IMR-90 (cell line): ENCODE measurements at regions not wholly inside any gene's neighbourhood (a gene's known extent, or its start where the extent isn't known, plus 50 kb on each side); places are given as distances from the start of the nearest gene placed in this dataset.

Experiments used
- ATAC-seq: fragments of 200-7000 bp; cut with Tn5 transposase; 2 replicates; pipeline ENCODE4 v1.9.1; 2020; ENCODE audit warnings: low read depth, mild to moderate bottlenecking, moderate library complexity
- BruUV-seq: library from RNA; stranded (reverse); fragments of 400-500 nt; replicated peaks from 2 replicates; lab custom pipeline; 2021; lab: Mats Ljungman, UMichigan
- CTCF ChIA-PET: fragments of 300-600 bp; formaldehyde crosslinking; extraction: SDS; loops from one replicate; lab custom pipeline; 2021; ENCODE audit warnings: antibody characterized with exemption; lab: Yijun Ruan, JAX
- POLR2A ChIA-PET: fragments of 300-600 bp; sonication (Branson Sonifier 250); formaldehyde crosslinking; loops from one replicate; lab custom pipeline; 2022; ENCODE audit warnings: antibody characterized with exemption; ENCODE audit not compliant: unreplicated experiment; lab: Charles Lee
- DNase-seq: peaks from one replicate; pipeline ENCODE4 v3.0.0; 2013
- H2AFZ ChIP-seq: replicated peaks from 2 replicates; pipeline ENCODE3; 2013; ENCODE audit warnings: low read length, mild to moderate bottlenecking; ENCODE audit not compliant: poor library complexity
- H2AK5ac ChIP-seq: 2 replicates; pipeline ENCODE4 v1.6.1; 2013; ENCODE audit warnings: low read depth, low read length, inconsistent platforms
- H2AK9ac ChIP-seq: replicated peaks from 2 replicates; pipeline ENCODE3; 2013; ENCODE audit warnings: mild to moderate bottlenecking, low read depth, low read length, moderate library complexity; ENCODE audit not compliant: poor library complexity
- H2BK120ac ChIP-seq: 2 replicates; pipeline ENCODE4 v1.6.1; 2013; ENCODE audit warnings: low read depth, low read length, inconsistent platforms
- H2BK15ac ChIP-seq: 3 replicates; pipeline ENCODE4 v1.6.1; 2013; ENCODE audit warnings: low read depth, low read length, inconsistent platforms
- H2BK20ac ChIP-seq: 2 replicates; pipeline ENCODE4 v1.6.1; 2013; ENCODE audit warnings: low read depth, mild to moderate bottlenecking, inconsistent platforms, low read length, moderate library complexity
- H2BK5ac ChIP-seq: 2 replicates; pipeline ENCODE4 v1.6.1; 2013; ENCODE audit warnings: mild to moderate bottlenecking, low read depth, low read length, inconsistent platforms; ENCODE audit not compliant: poor library complexity, severe bottlenecking
- H3K14ac ChIP-seq: replicated peaks from 2 replicates; pipeline ENCODE4 v1.6.1; 2013; ENCODE audit warnings: low read depth, low read length, inconsistent platforms
- H3K18ac ChIP-seq: 2 replicates; pipeline ENCODE4 v1.6.1; 2013; ENCODE audit warnings: low read depth, low read length, control low read depth
- H3K23ac ChIP-seq: 2 replicates; pipeline ENCODE4 v1.6.1; 2013; ENCODE audit warnings: low read depth, low read length, inconsistent platforms
- H3K27ac ChIP-seq: 2 replicates; pipeline ENCODE4 v1.5.1; 2013; ENCODE audit warnings: mild to moderate bottlenecking, control low read depth, low read length; ENCODE audit not compliant: insufficient read depth
- H3K27me3 ChIP-seq: 2 replicates; pipeline ENCODE4 v1.6.1; 2013; ENCODE audit warnings: low read length; ENCODE audit not compliant: control insufficient read depth, insufficient read depth
- H3K36me3 ChIP-seq: 2 replicates; pipeline ENCODE4 v1.6.1; 2013; ENCODE audit warnings: low read length, mixed read lengths; ENCODE audit not compliant: control insufficient read depth, insufficient read depth
- H3K4ac ChIP-seq: 2 replicates; pipeline ENCODE4 v1.6.1; 2013; ENCODE audit warnings: low read depth, low read length, inconsistent platforms
- H3K4me1 ChIP-seq: 2 replicates; pipeline ENCODE4 v1.6.1; 2013; ENCODE audit warnings: low read length, mixed read lengths; ENCODE audit not compliant: control insufficient read depth, insufficient read depth
- H3K4me2 ChIP-seq: 2 replicates; pipeline ENCODE4 v1.6.1; 2013; ENCODE audit warnings: low read depth, mild to moderate bottlenecking, control low read depth, low read length, moderate library complexity
- H3K4me3 ChIP-seq: 2 replicates; pipeline ENCODE4 v1.5.1; 2013; ENCODE audit warnings: low read depth, mild to moderate bottlenecking, control low read depth, low read length, moderate library complexity; ENCODE audit not compliant: insufficient read depth
- H3K56ac ChIP-seq: 2 replicates; pipeline ENCODE4 v1.6.1; 2013; ENCODE audit warnings: low read length, inconsistent platforms; ENCODE audit not compliant: insufficient read depth; ENCODE audit errors: extremely low read depth
- H3K79me1 ChIP-seq, 2 experiments: 2 replicates each; pipeline ENCODE4 v1.6.1; 2013; ENCODE audit warnings: low read length in 2 of 2, inconsistent platforms in 1 of 2, low read depth in 1 of 2
- H3K9ac ChIP-seq: 2 replicates; pipeline ENCODE4 v1.6.1; 2013; ENCODE audit warnings: low read depth, low read length, control low read depth
- H3K9me1 ChIP-seq: 2 replicates; pipeline ENCODE4 v1.6.1; 2013; ENCODE audit warnings: low read length, inconsistent platforms; ENCODE audit not compliant: insufficient read depth
- H3K9me3 ChIP-seq: 2 replicates; pipeline ENCODE4 v1.6.1; 2013; ENCODE audit warnings: low read length; ENCODE audit not compliant: control insufficient read depth, insufficient read depth
- H4K20me1 ChIP-seq: 2 replicates; pipeline ENCODE4 v1.6.1; 2013; ENCODE audit warnings: low read length, inconsistent platforms; ENCODE audit not compliant: insufficient read depth
- H4K5ac ChIP-seq: 2 replicates; pipeline ENCODE4 v1.6.1; 2013; ENCODE audit warnings: mild to moderate bottlenecking, low read depth, low read length, control low read depth
- H4K8ac ChIP-seq, 2 experiments: 2 replicates each; pipeline ENCODE4 v1.6.1; 2013; ENCODE audit warnings: low read depth in 2 of 2, low read length in 2 of 2, control low read depth in 1 of 2, inconsistent platforms in 1 of 2
- H4K91ac ChIP-seq: 2 replicates; pipeline ENCODE4 v1.6.1; 2013; ENCODE audit warnings: low read depth, low read length, inconsistent platforms; ENCODE audit not compliant: insufficient read depth
- BHLHE40 ChIP-seq: fragments of 150-350 bp; IDR thresholded peaks from 2 replicates; pipeline ENCODE4 v1.6.1; 2016; ENCODE audit warnings: mild to moderate bottlenecking, low read depth, low read length
- CEBPB ChIP-seq: IDR thresholded peaks from 2 replicates; pipeline ENCODE4 v1.6.1; 2012; ENCODE audit warnings: low read depth, low read length, improper control_type of control experiment
- POLR2A ChIP-seq: IDR thresholded peaks from 2 replicates; pipeline ENCODE4 v1.6.1; 2012; ENCODE audit warnings: mild to moderate bottlenecking, low read depth, low read length
- RCOR1 ChIP-seq: IDR thresholded peaks from 2 replicates; pipeline ENCODE4 v1.6.1; 2012; ENCODE audit warnings: mild to moderate bottlenecking, low read length, improper control_type of control experiment; ENCODE audit not compliant: insufficient replicate concordance
- RFX5 ChIP-seq: IDR thresholded peaks from 2 replicates; pipeline ENCODE4 v1.8.0; 2012; ENCODE audit warnings: low read depth, mild to moderate bottlenecking, low read length, moderate library complexity
- SMC3 ChIP-seq: fragments of 150-350 bp; IDR thresholded peaks from 2 replicates; pipeline ENCODE4 v1.6.1; 2016; ENCODE audit warnings: low read depth, mild to moderate bottlenecking, antibody characterized with exemption, low read length, moderate library complexity
- WGBS, 2 experiments: methylation state at CpG; one replicate each; pipeline versions ENCODE4 v1.1.5 to v1.1.7; 2013; ENCODE audit warnings: missing lambda C conversion rate in 2 of 2; ENCODE audit not compliant: insufficient read length in 1 of 2; ENCODE audit errors: extremely low coverage in 2 of 2; 5-methylcytosine and 5-hydroxymethylcytosine counted together
- dilution Hi-C: fragments of 300-500 bp; cut with HindIII; formaldehyde crosslinking; loops from one replicate; pipeline ENCODE4 v1.14.3; 2018; ENCODE audit warnings: low sequenced_read_pairs; ENCODE audit not compliant: unreplicated experiment
- in situ Hi-C: fragments of 300-500 bp; cut with MboI; formaldehyde crosslinking; loops from 3 replicates; pipeline ENCODE4 v1.14.3; 2019; ENCODE audit warnings: low sequenced_read_pairs, inconsistent platforms, mixed read lengths
- intact Hi-C: fragments of 100-400 bp; cut with micrococcal nuclease; formaldehyde crosslinking; loops from 2 replicates; pipeline ENCODE4 v1.10.0; 2022
- TF ChIP-seq, protein P1 (sequence below): fragments of 150-350 bp; IDR thresholded peaks from 2 replicates; pipeline ENCODE4 v1.6.1; 2017; ENCODE audit warnings: mild to moderate bottlenecking, antibody characterized with exemption, low read length, low read depth

DNA sequence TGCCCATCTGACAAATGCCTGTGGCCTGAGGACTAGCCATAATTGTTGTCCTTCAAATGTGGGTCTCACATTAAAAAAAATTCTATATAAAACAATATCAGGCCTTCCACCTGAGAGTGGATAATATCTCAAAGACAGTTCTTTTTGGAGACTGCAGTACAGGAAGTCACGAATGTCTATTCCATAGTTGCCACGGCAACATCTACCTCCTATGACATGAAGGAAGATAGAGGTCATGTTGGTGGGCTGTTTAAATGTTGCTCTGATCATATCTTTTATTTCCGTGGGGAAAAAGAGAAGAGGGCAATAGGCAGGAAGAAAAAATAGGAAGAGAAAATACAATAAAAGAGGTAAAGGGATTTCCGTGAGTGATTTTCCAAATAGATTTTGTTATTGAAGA is 151.8 kb downstream of the ARL6IP6 start:
- H2BK120ac ChIP-seq = no peak overlapping the region
- no peak overlapping the region for H2BK5ac ChIP-seq
- no peaks in the 10 kb centered on the region for H4K20me1 ChIP-seq
- no peaks in the 10 kb centered on the region for H3K9me3 ChIP-seq
- no peaks in the 10 kb centered on the region for H3K27me3 ChIP-seq
- H3K4ac ChIP-seq = no peak overlapping the region
- H3K79me1 ChIP-seq = no peaks in the 10 kb centered on the region
- H3K56ac ChIP-seq = no peak overlapping the region
- H3K4me1 ChIP-seq = no peaks in the 10 kb centered on the region
- H3K4me3 ChIP-seq = no peak overlapping the region
- no peak overlapping the region for H4K8ac ChIP-seq
- H3K23ac ChIP-seq = no peak overlapping the region
- DNase-seq (no peak), ATAC-seq (no peak)
- no peak overlapping the region for H2AK5ac ChIP-seq
- no peak overlapping the region for H2BK15ac ChIP-seq
- no peaks in the 10 kb centered on the region for H3K9me1 ChIP-seq
- H4K91ac ChIP-seq = no peak overlapping the region
- H3K27ac ChIP-seq = no peak overlapping the region
- dilution Hi-C loops (no loop called here), intact Hi-C loops (no loop called here), in situ Hi-C loops (no loop called here)
- no peak overlapping the region for H2AFZ ChIP-seq
- 73% methylated on average over 2 of the region's 4 CpGs; no CpG with 5 or more reads in 1 of the 2 experiments for WGBS, 2 experiments
- no peak overlapping the region for H3K14ac ChIP-seq
- H3K4me2 ChIP-seq = no peak overlapping the region
- H4K5ac ChIP-seq = no peak overlapping the region
- H3K36me3 ChIP-seq = no peaks in the 10 kb centered on the region
- no peak overlapping the region for H2AK9ac ChIP-seq
- ChIA-PET POLR2A (no interaction called here), CTCF (no interaction called here)
- H3K18ac ChIP-seq = no peak overlapping the region
- TF ChIP-seq CEBPB = no peak
- TF ChIP-seq RCOR1 = no peak
- no peak for TF ChIP-seq RFX5
- TF ChIP-seq POLR2A = no peak
- TF ChIP-seq SMC3 = no peak
- no peak for TF ChIP-seq BHLHE40
- TF ChIP-seq, protein P1, sequence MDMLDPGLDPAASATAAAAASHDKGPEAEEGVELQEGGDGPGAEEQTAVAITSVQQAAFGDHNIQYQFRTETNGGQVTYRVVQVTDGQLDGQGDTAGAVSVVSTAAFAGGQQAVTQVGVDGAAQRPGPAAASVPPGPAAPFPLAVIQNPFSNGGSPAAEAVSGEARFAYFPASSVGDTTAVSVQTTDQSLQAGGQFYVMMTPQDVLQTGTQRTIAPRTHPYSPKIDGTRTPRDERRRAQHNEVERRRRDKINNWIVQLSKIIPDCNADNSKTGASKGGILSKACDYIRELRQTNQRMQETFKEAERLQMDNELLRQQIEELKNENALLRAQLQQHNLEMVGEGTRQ = no peak
- BruUV-seq = no TSS peak
- H2BK20ac ChIP-seq = no peak overlapping the region
- H3K9ac ChIP-seq = no peak overlapping the region
